GM18951 (cell line): ENCODE measurements at regions not wholly inside any gene's neighbourhood (a gene's known extent, or its start where the extent isn't known, plus 50 kb on each side); places are given as distances from the start of the nearest gene placed in this dataset.

Experiments
- POLR2A ChIP-seq: IDR thresholded peaks from 4 replicates; pipeline ENCODE4 v1.6.1; 2011; ENCODE audit warnings: mild to moderate bottlenecking; ENCODE audit not compliant: insufficient read length, insufficient read depth; ENCODE audit errors: extremely low read depth
- in situ Hi-C: fragments of 300-500 bp; cut with MboI; formaldehyde crosslinking; loops from one replicate; pipeline ENCODE4 v1.12.0; 2022; ENCODE audit warnings: low sequenced_read_pairs, mixed read lengths, inconsistent platforms; ENCODE audit not compliant: unreplicated experiment

DNA sequence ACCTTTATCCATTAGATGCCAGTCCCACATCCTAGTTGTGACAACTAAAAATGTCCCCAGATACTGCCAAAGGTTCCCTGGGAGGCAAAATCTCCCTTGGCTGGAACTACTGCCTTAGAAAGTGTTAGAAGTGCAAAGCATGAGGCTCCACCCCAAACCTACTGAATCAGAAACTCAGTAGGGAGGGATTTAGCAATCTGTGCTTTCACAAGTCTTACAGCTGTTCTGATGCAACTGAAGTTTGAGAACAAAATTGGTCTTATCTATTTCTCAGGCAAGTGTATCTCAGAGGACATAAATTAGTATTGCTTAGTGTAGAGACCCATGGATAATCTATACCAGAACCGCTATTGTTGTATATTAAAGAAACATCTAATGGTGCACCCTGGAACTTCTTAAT lies 70.2 kb downstream of the CLDN1 start:
- TF ChIP-seq POLR2A, result no peak
- in situ Hi-C loops, result no loop called here

DNA sequence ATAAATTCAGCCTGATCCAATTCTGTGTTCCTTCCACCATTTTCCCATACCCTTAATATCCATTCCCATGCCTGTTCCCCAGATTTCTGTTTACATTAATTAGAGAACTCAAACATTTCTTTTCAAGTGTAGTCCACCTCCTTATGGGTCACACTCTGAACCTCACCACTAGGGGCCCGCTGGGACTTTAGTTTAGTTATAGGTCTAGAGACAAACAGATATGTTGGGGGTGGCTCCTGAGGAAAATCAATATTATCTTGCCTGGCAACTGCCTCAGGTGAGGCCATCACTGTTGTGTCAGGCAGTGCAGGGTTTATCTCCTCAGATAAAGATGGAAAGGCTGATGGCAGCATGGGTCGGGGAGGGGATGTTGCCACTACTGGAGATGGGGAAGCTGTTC lies 72.8 kb downstream of the CLDN1 start:
- in situ Hi-C loops, result no loop called here
- TF ChIP-seq POLR2A, result no peak

DNA sequence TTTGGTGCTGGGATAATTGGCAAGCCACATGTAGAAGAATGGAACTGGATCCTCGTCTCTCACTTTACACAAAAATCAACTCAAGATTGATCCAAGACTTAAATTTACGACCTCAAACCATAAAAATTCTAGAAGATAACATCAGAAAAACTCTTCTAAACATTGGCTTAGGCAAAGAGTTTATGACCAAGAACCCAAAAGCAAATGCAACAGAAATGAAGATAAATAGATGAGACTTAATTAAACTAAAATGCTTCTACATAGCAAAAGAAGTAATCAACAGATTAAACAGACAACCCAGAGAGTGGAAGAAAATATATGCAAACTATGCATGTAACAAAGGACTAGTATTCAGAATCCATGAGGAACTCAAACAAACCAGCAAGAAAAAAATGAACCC lies 80.1 kb downstream of the CLDN1 start:
- in situ Hi-C loops, result no loop called here
- TF ChIP-seq POLR2A, result no peak

DNA sequence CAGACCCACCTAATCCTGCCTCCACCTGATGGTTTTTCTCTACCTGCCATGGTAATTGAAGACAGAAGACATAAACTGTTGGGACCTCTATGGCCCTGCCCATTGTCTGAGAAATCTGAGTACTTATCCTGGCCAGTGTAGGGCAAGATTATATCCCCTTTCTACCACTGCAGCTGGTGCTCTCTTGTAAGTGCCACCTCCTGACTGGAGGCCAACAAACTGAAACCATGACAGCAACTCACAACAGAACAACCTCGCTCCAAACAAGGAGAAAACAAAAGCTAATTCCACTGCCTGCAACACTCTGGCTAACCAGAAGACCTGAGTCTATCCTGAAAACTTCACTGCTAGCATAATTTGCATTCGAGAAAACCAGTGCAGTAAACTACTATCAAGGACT lies 82.9 kb downstream of the CLDN1 start:
- in situ Hi-C loops, result no loop called here

DNA sequence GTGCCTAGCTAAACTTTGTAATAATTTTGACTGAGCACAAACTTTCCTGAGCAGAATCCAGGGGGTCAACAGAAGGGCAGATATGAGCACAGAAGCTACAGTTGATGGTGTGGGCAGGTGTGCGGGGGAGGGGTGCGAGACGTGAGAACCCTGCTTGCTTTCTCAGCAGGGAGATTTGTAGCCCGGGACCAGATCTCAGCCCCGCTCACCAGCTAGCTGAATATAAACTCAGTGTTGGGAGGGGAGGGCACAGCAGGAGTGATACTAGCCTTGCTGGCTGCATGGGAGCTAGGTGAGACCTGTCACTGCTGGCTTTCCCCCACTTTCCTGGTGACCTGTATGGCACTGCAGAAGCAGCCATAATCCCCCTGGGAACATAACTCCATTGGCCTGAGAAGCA lies 83.4 kb downstream of the CLDN1 start:
- in situ Hi-C loops, result no loop called here
- TF ChIP-seq POLR2A, result no peak

More for the DNA sequence above, 82.9 kb downstream of the CLDN1 start:
- TF ChIP-seq POLR2A, result no peak

DNA sequence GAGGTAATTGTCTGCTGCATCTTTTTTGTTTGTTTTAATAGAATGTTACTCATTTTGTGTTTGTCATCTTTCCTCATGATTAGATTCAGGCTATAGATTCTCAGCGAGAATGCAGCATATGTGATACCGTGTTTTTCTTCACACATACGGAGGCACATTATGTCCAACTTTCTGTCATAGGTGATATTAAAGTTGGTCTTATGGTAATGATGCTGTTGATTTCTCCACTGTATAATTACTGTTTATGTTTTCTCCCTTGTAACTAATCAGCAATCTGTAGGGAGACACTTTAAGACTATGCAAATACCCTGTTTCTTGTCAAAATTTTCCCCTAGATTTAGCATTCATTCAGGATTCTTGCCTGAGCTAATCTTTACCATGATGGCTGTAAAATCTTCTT lies 87.6 kb downstream of the CLDN1 start:
- in situ Hi-C loops, result no loop called here
- no peak for TF ChIP-seq POLR2A

DNA sequence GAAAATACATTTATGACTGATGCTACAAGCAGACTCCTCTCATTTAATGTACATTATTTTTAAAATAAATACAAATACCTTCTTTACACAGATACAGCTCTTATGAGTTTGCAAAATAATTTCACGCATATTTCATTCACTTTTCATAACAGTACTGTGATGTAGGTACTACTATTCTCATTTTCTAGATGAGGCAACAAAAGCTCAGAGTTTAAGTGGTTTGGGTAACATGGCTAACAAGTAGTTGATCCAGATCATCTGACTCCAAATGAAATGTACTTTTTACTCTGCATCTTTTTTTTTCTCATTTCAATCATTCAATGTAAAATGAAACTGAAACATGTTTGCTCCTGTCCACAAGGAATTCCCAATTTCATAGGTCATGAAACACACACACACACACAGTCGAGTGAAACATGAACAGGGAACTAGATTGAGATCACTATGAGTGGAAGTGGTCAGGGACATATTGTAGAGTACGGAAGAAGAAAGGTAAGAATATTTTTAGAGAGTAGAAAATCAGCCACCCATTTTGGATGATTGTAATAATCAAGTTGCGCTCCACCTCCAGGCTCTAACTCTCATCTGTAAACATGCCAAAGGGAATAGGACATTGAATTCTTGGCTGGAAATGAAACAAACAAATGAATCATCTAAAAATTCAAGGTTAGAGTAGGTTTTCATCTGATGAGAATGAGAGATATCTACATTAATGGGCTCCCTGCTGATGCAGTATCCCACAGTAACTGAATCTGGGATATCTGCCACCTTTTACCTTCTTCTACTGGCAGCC lies 92.4 kb downstream of the CLDN1 start:
- TF ChIP-seq POLR2A, result no peak
- in situ Hi-C loops, result no loop called here

DNA sequence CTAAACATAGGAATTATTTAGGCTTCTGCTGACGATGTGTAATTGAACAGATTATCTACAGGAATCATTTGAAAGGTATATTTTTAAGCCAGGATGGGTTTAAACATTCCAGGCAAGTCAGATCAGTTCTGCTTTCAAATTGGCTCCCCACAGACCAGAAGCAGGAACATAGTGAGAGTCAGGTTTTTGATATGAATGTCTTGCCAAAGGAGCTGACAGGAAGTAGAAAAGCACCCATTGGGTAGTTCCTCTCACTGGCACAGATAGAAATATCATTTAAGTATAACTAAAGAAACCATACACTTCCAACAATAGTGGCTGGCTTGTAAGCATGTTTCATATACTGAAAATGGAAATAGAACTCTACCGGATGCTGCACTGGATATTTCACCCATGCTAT lies 95.2 kb downstream of the CLDN1 start:
- in situ Hi-C loops, result no loop called here
- no peak for TF ChIP-seq POLR2A

DNA sequence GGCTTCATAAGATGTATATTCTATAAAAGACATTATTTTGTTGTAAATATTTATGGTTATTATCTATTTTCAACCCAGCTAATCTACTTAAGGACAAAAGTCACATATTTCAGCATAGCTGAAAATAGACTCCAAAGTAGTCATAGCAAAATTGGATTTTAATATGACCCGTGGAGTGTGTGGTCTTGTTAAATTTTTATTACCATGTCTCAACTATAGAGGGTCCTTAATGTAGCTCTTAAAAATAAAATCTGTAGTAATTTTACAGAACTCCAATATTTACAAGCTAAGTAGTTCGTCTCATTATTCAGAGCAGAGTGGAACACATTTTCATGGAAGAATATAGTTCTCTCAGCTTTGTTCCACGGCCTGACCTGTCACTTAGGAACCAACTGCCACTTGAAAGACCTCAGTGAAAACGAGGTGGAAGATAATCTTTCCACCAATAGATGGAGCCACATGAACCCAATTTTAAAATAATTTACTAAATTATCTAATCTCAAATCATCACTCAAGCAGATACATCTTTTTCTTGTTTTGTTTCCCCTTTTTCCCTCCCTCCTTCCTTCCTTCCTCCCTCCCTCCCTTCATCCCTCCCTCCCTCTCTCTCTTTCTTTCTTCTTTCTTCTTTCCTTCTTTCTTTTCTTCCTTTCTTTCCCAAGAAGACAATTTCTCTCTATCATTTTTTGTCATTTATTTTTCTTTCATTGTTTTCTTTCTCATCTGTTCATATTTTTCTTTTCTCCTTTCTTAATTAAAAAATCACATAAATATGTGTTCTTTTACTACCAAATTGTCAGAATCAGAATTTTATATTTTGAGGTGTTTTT lies 97.2 kb downstream of the CLDN1 start:
- TF ChIP-seq POLR2A, result no peak
- in situ Hi-C loops, result no loop called here

DNA sequence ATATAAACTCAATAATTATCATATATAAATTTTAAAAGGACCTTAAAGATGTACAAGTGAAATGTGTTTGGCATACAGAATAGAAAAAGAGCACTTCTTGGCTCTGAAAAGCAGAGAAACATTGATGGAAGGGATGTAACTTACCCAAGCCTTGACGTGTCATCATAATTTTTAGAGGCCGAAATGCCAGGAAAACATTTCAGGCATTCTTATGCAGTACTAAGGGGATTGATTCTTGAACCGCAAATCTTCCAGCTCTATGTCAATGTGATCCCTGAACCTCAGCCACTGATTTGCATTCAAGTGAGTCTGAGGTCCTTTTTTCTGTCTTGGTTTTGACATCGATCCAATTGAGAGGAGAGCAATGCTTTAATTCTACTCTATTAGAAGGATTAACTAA lies 97.8 kb downstream of the CLDN1 start:
- in situ Hi-C loops, result no loop called here
- no peak for TF ChIP-seq POLR2A

DNA sequence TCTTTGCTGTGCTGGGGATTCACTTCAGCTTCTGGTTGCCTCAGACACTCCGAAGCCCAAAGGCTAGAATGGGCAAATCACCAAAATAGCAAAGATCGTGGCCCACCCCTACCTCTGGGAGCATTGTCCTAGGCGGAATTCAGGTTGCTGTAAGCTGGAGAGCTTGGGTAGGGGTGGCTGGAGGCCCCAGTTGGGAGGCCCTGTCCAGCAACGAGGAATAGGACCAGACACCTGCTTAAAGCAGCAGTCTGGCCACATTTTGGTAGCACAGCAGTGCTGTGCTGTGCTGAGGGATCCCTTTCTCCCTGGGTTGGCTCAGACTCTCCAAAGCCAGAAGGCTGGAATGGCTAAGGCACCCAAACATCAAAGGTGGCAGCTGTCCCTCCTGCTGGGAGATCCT lies 99.3 kb downstream of the CLDN1 start:
- in situ Hi-C loops, result no loop called here

DNA sequence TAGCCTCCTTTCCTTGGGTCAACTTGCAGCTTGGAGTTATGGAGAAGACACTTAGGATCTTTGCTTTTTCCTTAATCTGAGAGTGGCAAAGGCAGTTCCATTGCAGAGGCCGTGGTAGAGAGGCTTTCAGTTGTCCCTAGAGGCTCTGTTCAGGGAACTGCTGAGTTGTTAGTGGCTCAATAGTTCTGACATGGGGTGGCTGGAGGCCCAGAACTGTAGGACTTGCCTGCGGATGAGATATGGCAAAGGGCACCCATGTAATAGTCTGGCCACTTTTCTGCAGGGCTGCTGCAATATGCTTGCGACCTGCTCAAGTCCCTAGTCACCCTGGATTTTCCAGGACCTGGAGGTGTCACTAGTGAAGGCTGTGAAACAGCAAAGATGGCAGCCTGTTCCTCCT lies 99.9 kb downstream of the CLDN1 start:
- no peak for TF ChIP-seq POLR2A
- in situ Hi-C loops, result no loop called here

More for the DNA sequence above, 99.3 kb downstream of the CLDN1 start:
- TF ChIP-seq POLR2A, result no peak

DNA sequence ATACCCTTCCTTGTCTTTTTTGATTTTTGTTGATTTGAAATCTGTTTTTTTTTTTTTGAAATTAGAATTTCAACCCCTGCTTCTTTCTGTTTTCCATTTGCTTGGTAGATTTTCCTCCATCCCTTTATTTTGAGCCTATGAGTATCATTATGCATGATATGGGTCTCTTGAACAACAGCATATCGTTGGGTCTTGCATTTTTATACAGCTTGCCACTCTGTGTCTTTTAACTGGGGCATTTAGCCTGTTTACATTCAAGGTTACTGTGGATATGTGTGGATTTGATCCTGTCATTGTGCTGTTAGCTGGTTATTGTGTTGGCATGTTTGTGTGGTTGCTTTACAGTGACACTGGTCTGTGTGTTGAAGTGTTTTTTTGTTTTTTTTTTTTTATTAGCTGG lies 99.7 kb upstream of the P3H2 start:
- no peak for TF ChIP-seq POLR2A
- in situ Hi-C loops, result no loop called here

DNA sequence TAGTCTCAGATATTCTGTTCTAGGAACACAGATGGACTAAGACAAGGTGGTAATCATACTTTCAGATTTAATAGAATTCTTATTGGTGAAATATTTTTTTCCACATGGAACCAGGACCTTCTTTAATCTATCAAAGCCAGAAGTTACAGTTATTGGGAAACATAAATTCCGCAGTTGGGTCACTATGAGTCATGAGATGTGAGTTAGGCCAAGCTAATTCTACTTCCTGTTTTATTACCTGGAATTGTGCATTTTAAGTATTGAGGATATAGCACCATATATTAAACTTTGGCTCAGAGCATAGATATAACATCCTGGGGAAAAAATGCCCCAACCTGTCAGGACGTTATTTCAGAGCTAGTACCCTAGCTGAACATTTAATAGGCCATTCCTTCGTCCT lies 96.4 kb upstream of the P3H2 start:
- no peak for TF ChIP-seq POLR2A
- in situ Hi-C loops, result no loop called here
